ENCODE measurements at regions not wholly inside any gene's neighbourhood (a gene's known extent, or its start where the extent isn't known, plus 50 kb on each side); places are given as distances from the start of the nearest gene placed in this dataset.

DNA sequence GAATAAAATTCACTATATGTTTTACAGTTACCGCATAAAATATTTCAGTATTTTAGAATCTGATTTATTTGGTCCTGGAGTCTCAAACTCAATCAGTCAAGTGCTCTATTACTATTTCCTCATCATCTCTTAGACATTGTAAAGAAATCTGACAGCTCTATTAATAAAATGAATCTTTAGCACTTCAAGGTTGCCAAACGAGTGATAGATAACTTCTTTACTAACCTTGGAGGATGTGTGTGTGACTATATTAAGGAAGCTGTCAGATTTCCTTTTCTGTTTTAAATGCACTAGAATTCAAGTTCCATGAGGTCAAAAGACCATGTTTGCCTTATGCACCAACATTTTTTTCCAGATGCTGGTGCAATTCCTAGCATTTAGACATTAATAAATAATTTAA lies 389.8 kb upstream of the AZI2 start:
- no peak for DNase-seq

DNA sequence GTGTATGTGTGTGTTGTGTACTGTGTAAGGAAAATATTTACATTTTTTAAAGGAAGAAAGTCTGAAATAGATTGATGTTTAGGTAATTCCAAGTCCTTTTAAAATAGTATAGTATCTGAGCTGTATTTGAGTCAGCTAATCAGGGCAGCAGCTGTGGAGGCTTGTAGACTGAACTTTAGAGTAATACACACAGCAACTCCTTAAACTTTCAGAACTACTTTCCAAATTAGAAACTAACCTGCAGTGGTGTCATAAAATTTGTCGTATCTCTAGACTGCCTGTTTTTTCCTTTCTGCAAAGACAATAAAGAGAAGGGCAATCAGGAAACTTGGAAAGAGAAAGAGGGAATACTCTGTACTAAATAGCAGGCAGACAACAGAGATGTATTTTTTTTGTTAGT lies 391.0 kb upstream of the AZI2 start:
- no peak for DNase-seq

DNA sequence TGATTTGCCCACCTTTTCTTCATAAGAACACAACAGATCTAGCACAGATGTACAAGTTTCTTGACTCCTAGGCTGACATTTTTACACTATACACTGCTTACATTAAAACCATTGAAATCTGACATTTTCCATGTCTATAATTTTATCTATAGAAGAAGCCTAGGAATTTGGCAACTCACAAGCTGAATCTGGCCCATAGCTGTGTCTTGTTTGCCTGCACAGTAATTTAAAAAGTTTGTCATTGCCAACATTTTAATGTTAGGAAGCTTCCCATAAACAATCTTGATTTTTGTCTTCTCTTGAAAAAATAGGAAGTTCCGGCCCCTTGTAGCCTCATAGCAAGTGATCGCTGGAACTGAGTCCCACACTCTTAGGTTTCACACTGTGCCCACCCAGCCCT lies 394.6 kb upstream of the AZI2 start:
- no peak for DNase-seq

GRCh38 chr3:28743831-28744230 lies 395.2 kb upstream of the AZI2 start:
- DNase-seq = no peak

GRCh38 chr3:28745436-28745835 lies 396.8 kb upstream of the AZI2 start:
- DNase-seq = no peak

GRCh38 chr3:28745916-28746617 lies 397.4 kb upstream of the AZI2 start:
- peak in 1 of 56 donors; percentile 3 for DNase-seq

GRCh38 chr3:28746990-28747389 lies 398.4 kb upstream of the AZI2 start:
- no peak for DNase-seq

DNA sequence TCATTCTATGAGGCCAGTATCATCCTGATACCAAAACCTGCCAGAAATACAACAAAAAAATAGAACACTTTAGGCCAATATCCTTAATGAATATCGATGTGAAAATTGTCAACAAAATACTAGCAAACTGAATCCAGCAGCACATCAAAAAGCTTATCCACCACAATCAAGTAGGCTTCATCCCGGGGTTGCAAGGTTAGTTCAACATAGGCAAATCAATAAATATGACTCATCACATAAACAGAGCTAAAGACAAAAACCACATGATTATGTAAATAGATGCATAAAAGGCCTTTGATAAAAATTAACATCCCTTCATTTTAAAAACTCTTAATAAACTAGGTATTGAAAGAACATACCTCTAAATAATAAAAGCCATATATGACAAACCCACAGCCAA lies 403.2 kb upstream of the AZI2 start:
- DNase-seq = no peak

DNA sequence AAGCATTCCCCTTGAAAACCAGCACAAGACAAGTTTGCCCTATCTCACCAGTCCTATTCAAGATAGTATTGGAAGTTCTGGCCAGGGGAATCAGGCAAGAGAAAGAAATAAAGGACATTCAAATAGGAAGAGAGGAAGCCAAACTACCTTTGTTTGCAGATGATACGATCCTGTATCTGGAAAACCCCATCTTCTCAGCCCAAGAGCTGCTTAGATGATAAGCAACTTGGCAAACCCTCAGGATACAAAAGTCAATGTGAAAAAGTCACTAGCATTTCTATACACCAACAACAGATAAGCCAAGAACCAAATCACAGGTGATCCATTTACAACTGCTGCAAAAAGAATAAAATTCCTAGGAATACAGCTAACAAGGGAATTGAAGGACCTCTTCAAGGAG lies 403.7 kb upstream of the AZI2 start:
- no peak for DNase-seq

DNA sequence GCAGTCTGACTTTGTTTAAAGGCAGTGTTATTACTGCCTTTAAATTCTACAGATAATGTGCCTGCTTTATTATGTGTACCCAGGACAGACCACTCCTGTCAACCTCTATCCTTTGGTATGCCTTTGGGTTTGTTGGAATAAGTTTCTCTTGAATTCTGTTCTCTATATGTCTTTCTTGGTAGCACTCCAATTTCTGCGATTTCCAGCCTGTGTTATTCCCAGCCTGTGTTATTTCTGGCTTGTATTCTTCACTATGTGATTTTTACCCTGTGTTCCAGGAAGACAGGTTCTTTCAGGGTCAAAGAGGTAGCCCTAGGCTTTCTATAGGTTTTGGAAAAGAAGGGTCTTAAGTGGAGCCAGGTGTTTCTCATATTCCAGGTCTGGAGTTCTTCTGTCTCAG lies 407.4 kb upstream of the AZI2 start:
- DNase-seq = no peak

DNA sequence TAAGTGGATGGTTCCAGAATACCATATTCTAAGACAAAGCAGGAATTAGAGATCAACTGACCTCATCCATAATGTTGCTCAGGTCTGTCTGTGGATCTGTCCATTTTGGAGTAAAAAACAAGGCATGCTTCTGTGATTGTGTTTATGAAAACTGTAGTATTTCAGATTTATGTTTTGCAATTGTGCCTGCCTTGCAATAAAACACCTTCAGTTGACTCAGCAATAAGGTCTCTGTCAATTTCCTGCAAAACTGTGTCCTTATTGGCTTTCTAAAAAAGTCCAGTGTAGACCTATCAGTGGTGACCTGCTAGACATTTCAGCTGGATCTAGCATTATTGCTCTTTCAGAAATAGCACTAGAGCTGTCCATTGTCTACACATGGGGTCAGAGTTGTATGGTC lies 409.5 kb upstream of the AZI2 start:
- DNase-seq = no peak

DNA sequence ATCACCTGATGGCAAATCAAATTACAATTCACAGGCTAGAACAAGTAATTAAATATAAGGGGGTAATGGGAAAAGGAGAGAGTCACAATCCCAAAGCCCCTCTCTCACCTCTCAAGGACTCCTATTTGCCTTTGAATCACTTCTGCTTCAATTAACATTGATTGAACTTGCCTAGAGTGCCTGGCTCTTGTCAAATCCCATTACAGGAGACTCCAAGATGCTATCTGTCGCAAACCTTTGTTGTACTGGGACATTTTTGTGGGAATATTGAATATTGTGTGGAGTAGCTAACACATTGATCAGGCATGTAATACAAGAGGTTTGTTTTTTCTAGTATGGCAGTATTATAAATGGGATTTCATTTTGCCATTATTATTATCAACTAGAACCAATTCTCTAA lies 412.8 kb upstream of the AZI2 start:
- DNase-seq = no peak

GRCh38 chr3:28765194-28765593 lies 416.6 kb upstream of the AZI2 start:
- no peak for DNase-seq

- no peak for DNase-seq
These were observed 419.8 kb upstream of the AZI2 start for GRCh38 chr3:28768439-28768838.

DNA sequence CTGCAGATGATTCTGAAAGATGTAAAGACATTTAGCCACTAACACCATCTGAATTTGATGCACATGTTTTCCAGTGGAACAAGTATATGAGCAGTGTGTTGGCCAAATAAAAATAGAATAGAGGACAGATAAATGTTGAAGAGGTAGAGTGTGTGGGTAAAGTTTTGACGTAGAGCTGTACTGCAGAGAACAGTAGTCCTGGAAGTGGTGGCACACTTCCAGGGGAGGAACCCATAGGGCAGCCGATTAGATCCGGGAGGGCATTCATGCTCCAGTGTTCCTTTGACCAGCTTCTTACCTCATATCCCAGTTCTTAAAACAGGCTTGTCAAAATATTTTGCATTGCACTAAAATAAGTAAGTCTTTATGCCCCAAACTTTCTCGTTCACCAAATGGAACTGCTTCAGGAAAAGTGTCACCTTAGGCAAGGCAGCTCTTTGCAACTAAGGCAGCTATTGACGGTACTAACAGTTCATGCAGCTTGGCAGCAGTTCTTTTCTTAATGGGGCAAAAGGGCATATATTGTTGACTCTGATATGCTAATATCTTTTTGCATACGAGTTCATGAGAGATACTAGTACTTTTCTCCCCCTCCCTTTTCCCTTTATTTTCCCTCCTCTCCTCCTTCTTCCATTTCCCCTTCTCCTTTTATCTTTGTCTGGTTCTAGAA lies 429.3 kb upstream of the AZI2 start:
- no peak for DNase-seq

DNA sequence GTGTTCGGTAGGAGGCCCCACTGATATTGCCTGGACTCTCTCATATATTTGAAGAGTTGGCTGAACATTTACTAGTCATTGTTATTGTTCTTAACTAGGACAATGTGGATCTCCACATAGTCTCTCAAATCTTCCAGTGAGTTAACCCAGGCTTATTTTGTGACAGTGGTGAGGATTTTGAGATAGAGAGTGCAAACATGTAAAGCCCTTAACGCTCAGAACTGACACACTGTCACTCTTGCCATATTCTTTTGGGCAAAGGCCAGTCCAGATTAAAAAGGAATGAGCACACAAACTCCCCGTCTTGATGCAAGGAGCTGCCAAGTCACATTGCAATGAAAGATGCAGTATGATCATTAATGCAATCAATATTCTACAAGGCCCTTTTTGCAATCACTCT lies 431.9 kb upstream of the AZI2 start:
- no peak for DNase-seq

DNA sequence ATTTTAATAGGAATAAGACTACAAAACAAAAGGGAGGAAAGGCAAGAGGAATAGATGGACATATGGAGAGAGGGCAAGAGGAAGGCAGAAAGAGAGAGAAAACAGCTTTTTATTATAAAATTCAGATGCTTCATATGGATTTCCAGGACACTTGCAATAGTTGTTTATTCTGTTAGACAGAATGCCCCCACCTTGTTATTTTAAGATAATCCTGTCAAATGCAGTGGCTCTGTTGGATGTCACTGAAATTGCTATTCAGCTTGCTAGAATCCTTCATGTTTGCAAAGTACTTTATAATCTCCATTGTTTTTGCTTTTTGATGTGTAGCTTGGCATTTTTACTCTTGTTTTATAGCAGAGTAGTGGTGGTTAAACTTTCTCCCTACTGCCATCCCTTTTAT lies 432.4 kb upstream of the AZI2 start:
- DNase-seq = no peak

DNA sequence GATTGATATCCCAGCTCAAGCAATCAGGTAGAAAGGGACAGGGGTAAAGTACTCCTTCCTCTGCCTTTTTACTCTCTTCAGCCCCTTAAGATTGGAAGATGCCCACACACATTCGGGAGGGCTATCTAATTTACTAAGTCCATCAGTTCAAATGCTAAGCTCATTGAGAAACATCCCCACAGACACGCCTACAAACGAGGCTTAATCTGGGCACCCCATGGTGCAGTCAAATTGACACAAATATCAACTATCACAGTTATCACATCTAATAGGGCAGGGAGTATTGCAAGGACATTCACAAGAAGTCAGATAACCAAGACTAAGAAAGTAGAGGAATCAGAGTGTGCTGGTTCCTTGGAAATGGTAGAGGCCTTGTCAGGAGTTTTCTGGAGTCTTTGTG lies 437.8 kb upstream of the AZI2 start:
- no peak for DNase-seq

DNA sequence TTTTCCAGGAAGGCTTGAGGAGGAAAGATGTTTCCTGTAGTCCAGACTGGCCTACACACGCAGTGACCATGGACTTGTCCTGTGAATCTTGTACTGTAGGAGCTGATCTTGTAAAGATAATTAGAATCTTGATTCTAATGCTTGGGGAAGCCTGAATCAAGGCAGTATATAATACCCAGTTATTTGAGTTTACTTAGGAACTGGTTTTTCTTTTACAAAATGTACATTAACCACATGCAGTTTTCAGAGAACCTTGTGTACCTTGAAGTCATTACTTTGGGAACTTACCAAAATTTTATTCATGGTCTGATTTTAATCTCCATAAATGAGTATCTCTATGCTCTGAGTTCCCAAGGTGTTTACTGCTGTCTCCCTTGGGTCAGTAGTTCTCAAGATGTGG lies 439.9 kb upstream of the AZI2 start:
- no peak for DNase-seq

- DNase-seq = no peak
These were observed 443.2 kb upstream of the AZI2 start for GRCh38 chr3:28791713-28792255.

- DNase-seq = no peak
These were observed 444.0 kb upstream of the AZI2 start for GRCh38 chr3:28792604-28793003.

DNA sequence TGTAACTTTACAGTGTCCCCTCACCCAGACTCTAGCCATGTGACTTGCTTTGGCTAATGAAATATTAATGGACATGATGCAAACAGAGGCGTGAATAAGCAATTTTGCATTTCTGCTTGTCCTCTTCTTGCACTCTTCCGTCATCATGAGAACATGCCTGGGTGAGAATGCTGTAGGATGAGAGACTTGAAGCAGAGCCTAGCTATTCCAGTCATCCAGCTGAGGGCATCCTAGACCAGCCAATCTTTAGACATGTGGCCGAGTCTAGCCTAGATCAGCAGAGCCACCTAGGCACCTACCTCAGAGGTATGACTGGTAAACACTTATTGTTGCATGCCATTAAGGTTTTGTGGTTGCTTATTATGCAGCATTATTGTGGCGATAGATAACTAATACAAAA lies 450.5 kb upstream of the AZI2 start:
- DNase-seq = no peak

- no peak for DNase-seq
These were observed 451.6 kb upstream of the AZI2 start for GRCh38 chr3:28800203-28800602.

Data from amygdala (tissue), 56 donors.